Epithelial cell of esophagus (primary cell): ENCODE measurements at regions not wholly inside any gene's neighbourhood (a gene's known extent, or its start where the extent isn't known, plus 50 kb on each side); places are given as distances from the start of the nearest gene placed in this dataset.
A peak's percentile ranks its signal among the peaks of the same experiment; 100 is the strongest.

ENCODE experiments used
- DNase-seq: peaks from one replicate; pipeline ENCODE4 v3.0.0; 2010; ENCODE audit warnings: low read depth
- H3K4me3 ChIP-seq: 2 replicates; pipeline ENCODE4 v1.5.1; 2011; ENCODE audit warnings: mild to moderate bottlenecking, low read length, control low read depth
- TF ChIP-seq, protein P1 (sequence below): IDR thresholded peaks from 2 replicates; pipeline ENCODE4 v1.5.1; 2011; ENCODE audit warnings: low read depth, mild to moderate bottlenecking, low read length, control low read depth, inconsistent platforms; ENCODE audit not compliant: insufficient read depth; ENCODE audit errors: missing control alignments

GRCh38 chr7:140239653-140239935 lies 62.8 kb upstream of the KDM7A start:
- no peak overlapping the region for H3K4me3 ChIP-seq
- TF ChIP-seq, protein P1, sequence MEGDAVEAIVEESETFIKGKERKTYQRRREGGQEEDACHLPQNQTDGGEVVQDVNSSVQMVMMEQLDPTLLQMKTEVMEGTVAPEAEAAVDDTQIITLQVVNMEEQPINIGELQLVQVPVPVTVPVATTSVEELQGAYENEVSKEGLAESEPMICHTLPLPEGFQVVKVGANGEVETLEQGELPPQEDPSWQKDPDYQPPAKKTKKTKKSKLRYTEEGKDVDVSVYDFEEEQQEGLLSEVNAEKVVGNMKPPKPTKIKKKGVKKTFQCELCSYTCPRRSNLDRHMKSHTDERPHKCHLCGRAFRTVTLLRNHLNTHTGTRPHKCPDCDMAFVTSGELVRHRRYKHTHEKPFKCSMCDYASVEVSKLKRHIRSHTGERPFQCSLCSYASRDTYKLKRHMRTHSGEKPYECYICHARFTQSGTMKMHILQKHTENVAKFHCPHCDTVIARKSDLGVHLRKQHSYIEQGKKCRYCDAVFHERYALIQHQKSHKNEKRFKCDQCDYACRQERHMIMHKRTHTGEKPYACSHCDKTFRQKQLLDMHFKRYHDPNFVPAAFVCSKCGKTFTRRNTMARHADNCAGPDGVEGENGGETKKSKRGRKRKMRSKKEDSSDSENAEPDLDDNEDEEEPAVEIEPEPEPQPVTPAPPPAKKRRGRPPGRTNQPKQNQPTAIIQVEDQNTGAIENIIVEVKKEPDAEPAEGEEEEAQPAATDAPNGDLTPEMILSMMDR = no peak
- DNase-seq = no peak

DNA sequence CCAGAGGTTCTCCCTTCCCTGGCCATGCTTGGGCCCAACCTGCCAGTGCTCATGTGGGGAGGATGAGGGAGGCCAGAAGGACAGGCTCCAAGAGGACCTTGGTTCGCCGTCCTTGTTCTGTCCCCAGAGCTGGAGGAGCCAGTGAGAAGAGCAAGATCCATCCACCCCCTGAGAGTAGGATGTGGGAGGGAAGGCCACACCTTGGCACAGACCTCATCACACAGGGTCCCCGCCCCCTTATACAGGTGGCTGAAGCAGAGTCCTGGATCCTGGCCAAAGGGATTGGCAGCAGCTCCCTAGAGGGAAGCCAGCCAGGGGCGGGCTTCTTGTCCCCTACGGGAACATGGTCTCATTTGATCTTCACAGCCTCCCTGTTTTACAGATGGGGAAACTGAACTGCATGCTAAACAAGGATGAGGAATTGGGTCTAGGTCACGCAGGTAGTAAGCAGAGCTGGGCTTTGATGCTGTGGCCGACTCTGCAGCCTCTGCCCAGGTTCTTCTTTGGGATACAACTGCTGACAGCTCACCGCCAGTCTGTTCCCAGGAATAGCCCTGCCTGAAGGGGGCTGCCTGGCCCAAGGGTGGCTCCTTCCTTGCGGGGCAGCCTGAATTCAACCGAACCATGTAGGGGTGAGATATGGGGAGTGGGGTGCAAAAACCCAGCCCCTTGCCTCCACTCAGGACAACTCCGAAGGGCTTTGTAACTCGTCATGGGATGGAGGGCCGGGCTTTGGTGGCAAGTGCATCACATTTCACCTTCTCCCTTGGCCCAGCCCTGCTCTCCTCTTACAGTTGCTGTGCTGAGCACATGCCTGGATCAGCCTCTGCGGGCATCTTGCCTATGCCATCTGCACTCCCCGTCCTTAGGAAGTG lies 62.2 kb upstream of the KDM7A start:
- H3K4me3 ChIP-seq = no peak overlapping the region
- DNase-seq = peak; percentile 24
- TF ChIP-seq, protein P1 = no peak

GRCh38 chr7:140237390-140237789 lies 60.6 kb upstream of the KDM7A start:
- TF ChIP-seq, protein P1 = no peak
- no peak overlapping the region for H3K4me3 ChIP-seq
- DNase-seq = no peak

DNA sequence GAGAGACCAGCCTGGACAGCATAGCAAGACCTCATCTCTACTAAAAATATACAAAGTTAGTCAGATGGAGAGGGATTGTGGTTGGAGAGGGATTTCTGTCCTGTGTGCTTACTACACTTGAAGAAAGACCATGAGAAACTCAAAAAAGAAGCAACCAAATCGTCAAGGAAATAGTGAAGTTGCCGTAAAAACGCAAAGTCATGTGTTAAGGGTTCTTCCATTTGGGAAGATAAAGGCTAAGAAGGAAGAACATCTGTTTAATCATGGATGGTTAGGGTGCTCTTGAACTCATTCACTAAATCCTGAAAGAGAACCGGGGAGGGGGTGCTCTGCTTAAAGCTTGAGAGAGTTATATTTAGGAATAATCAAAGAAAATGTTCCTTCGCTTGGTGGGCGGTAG lies 59.8 kb upstream of the KDM7A start:
- no peak overlapping the region for H3K4me3 ChIP-seq
- TF ChIP-seq, protein P1 = no peak
- DNase-seq = no peak

DNA sequence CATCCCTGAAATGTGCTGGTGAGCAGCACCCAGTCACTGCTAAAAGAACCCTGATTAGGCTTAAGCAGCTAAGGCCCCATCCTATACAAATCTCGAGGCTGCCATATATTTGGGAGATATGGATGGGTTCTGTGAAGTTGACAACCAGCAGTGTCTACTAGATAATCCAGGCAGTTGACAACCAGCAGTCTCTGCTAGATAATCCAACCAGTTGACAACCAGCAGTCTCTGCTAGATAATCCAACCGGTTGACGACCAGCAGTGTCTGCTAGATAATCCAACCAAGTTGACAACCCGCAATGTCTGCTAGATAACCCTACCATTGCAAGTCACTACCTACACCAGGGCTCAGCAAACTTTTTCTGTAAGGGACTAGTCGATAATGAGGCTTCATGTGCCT lies 58.3 kb upstream of the KDM7A start:
- TF ChIP-seq, protein P1 = no peak
- H3K4me3 ChIP-seq = no peak overlapping the region
- DNase-seq = no peak

- DNase-seq = no peak
- no peak overlapping the region for H3K4me3 ChIP-seq
- TF ChIP-seq, protein P1 = no peak
These were observed 56.5 kb upstream of the KDM7A start for GRCh38 chr7:140232957-140233917.
